ENCODE measurements at regions not wholly inside any gene's neighbourhood (a gene's known extent, or its start where the extent isn't known, plus 50 kb on each side); places are given as distances from the start of the nearest gene placed in this dataset.

- Histone ChIP-seq H3K9me3 (ENCODE audit: control insufficient read depth, low read length) (no peaks in the 10 kb centered on the region), H3K79me1 (replicated peaks; ENCODE audit: low read length, poor library complexity, severe bottlenecking) (no peaks in the 10 kb centered on the region), H2AK5ac (ENCODE audit: low read length, severe bottlenecking) (no peak overlapping the region), H3K27me3 (ENCODE audit: control insufficient read depth in 1 of 2, insufficient read depth in 1 of 2, low read length in 2 of 2) (peaks cover 0 to 5% of the 10 kb centered on the region in 2 experiments), H3K4me1 (ENCODE audit: control insufficient read depth, insufficient read depth, low read depth, low read length) (no peaks in the 10 kb centered on the region), H3K36me3 (ENCODE audit: control insufficient read depth in 1 of 2, insufficient read depth in 2 of 2, low read depth in 1 of 2, low read length in 2 of 2) (no peaks in the 10 kb centered on the region), H3K9ac (ENCODE audit: low read length) (no peak overlapping the region), H4K8ac (ENCODE audit: low read length) (no peak overlapping the region), H3K18ac (ENCODE audit: low read depth in 1 of 2, low read length in 2 of 2) (no peak overlapping the region), H3K14ac (ENCODE audit: low read length in 2 of 2) (no peak overlapping the region), H2BK5ac (ENCODE audit: low read depth, low read length, poor library complexity, severe bottlenecking) (no peak overlapping the region), H2BK12ac (ENCODE audit: low read length in 2 of 2) (no peak overlapping the region), H2AFZ (ENCODE audit: low read depth, low read length) (no peak overlapping the region), H3K4me2 (ENCODE audit: low read length, poor library complexity, severe bottlenecking) (no peak overlapping the region), H3K4me3 (ENCODE audit: insufficient read depth in 1 of 2, low read depth in 1 of 2, low read length in 2 of 2) (no peak overlapping the region), H2BK15ac (ENCODE audit: low read depth, poor library complexity, severe bottlenecking) (no peak overlapping the region), H3K27ac (ENCODE audit: low read length, poor library complexity, severe bottlenecking) (no peak overlapping the region), H3K4ac (ENCODE audit: low read depth in 1 of 2, low read length in 2 of 2) (no peak overlapping the region), H2BK120ac (ENCODE audit: low read depth, low read length) (no peak overlapping the region), H3K23ac (ENCODE audit: low read length in 2 of 2) (no peak overlapping the region), H4K91ac (ENCODE audit: low read length) (no peak overlapping the region)
- 100% methylated on average over 3 of the region's 3 CpGs for WGBS
- DNase-seq, result no peak
Measured at GRCh38 chr1:84756455-84757082, 66.3 kb upstream of the SSX2IP start.

- Histone ChIP-seq H2AK5ac (ENCODE audit: low read length, severe bottlenecking) (no peak overlapping the region), H2BK12ac (ENCODE audit: low read length in 2 of 2) (no peak overlapping the region), H2BK15ac (ENCODE audit: low read depth, poor library complexity, severe bottlenecking) (no peak overlapping the region), H4K91ac (ENCODE audit: low read length) (no peak overlapping the region), H4K8ac (ENCODE audit: low read length) (no peak overlapping the region), H2AFZ (ENCODE audit: low read depth, low read length) (no peak overlapping the region), H3K9me3 (ENCODE audit: control insufficient read depth, low read length) (no peaks in the 10 kb centered on the region), H3K18ac (ENCODE audit: low read depth in 1 of 2, low read length in 2 of 2) (no peak overlapping the region), H3K4me2 (ENCODE audit: low read length, poor library complexity, severe bottlenecking) (no peak overlapping the region), H3K4me1 (ENCODE audit: control insufficient read depth, insufficient read depth, low read depth, low read length) (no peaks in the 10 kb centered on the region), H3K4ac (ENCODE audit: low read depth in 1 of 2, low read length in 2 of 2) (no peak overlapping the region), H3K27ac (ENCODE audit: low read length, poor library complexity, severe bottlenecking) (no peak overlapping the region), H2BK5ac (ENCODE audit: low read depth, low read length, poor library complexity, severe bottlenecking) (no peak overlapping the region), H3K4me3 (ENCODE audit: insufficient read depth in 1 of 2, low read depth in 1 of 2, low read length in 2 of 2) (no peak overlapping the region), H3K36me3 (ENCODE audit: control insufficient read depth in 1 of 2, insufficient read depth in 2 of 2, low read depth in 1 of 2, low read length in 2 of 2) (no peaks in the 10 kb centered on the region), H3K27me3 (ENCODE audit: control insufficient read depth in 1 of 2, insufficient read depth in 1 of 2, low read length in 2 of 2) (peaks cover 2 to 5% of the 10 kb centered on the region in 2 experiments), H3K14ac (ENCODE audit: low read length in 2 of 2) (no peak overlapping the region), H2BK120ac (ENCODE audit: low read depth, low read length) (no peak overlapping the region), H3K9ac (ENCODE audit: low read length) (no peak overlapping the region), H3K23ac (ENCODE audit: low read length in 2 of 2) (no peak overlapping the region), H3K79me1 (replicated peaks; ENCODE audit: low read length, poor library complexity, severe bottlenecking) (no peaks in the 10 kb centered on the region)
- WGBS, result no CpG with 5 or more reads among the region's 3 CpGs
- no peak for DNase-seq
Measured at GRCh38 chr1:84756001-84756400, 65.7 kb upstream of the SSX2IP start.

- Histone ChIP-seq H4K91ac (ENCODE audit: low read length) (no peak overlapping the region), H4K8ac (ENCODE audit: low read length) (no peak overlapping the region), H2BK12ac (ENCODE audit: low read length in 2 of 2) (no peak overlapping the region), H3K4me3 (ENCODE audit: insufficient read depth in 1 of 2, low read depth in 1 of 2, low read length in 2 of 2) (no peak overlapping the region), H3K4ac (ENCODE audit: low read depth in 1 of 2, low read length in 2 of 2) (peak overlapping the region in 1 of 2 experiments; percentile 15), H2AK5ac (ENCODE audit: low read length, severe bottlenecking) (no peak overlapping the region), H3K27ac (ENCODE audit: low read length, poor library complexity, severe bottlenecking) (no peak overlapping the region), H3K18ac (ENCODE audit: low read depth in 1 of 2, low read length in 2 of 2) (no peak overlapping the region), H2BK120ac (ENCODE audit: low read depth, low read length) (no peak overlapping the region), H3K79me1 (replicated peaks; ENCODE audit: low read length, poor library complexity, severe bottlenecking) (no peaks in the 10 kb centered on the region), H3K14ac (ENCODE audit: low read length in 2 of 2) (no peak overlapping the region), H3K4me1 (ENCODE audit: control insufficient read depth, insufficient read depth, low read depth, low read length) (no peaks in the 10 kb centered on the region), H2BK15ac (ENCODE audit: low read depth, poor library complexity, severe bottlenecking) (no peak overlapping the region), H3K9me3 (ENCODE audit: control insufficient read depth, low read length) (no peaks in the 10 kb centered on the region), H2AFZ (ENCODE audit: low read depth, low read length) (no peak overlapping the region), H3K27me3 (ENCODE audit: control insufficient read depth in 1 of 2, insufficient read depth in 1 of 2, low read length in 2 of 2) (peaks cover 5% of the 10 kb centered on the region in 2 experiments), H3K36me3 (ENCODE audit: control insufficient read depth in 1 of 2, insufficient read depth in 2 of 2, low read depth in 1 of 2, low read length in 2 of 2) (no peaks in the 10 kb centered on the region), H2BK5ac (ENCODE audit: low read depth, low read length, poor library complexity, severe bottlenecking) (no peak overlapping the region), H3K4me2 (ENCODE audit: low read length, poor library complexity, severe bottlenecking) (no peak overlapping the region), H3K9ac (ENCODE audit: low read length) (no peak overlapping the region), H3K23ac (ENCODE audit: low read length in 2 of 2) (no peak overlapping the region)
- WGBS, result 86% methylated on average over 8 of the region's 8 CpGs
- DNase-seq, result no peak
Measured at GRCh38 chr1:84755216-84755615, 65.0 kb upstream of the SSX2IP start.

GRCh38 chr1:84754386-84754703 is 64.1 kb upstream of the SSX2IP start:
- Histone ChIP-seq H3K4me1 (ENCODE audit: control insufficient read depth, insufficient read depth, low read depth, low read length) (no peaks in the 10 kb centered on the region), H3K79me1 (replicated peaks; ENCODE audit: low read length, poor library complexity, severe bottlenecking) (no peaks in the 10 kb centered on the region), H2AFZ (ENCODE audit: low read depth, low read length) (no peak overlapping the region), H3K4me3 (ENCODE audit: insufficient read depth in 1 of 2, low read depth in 1 of 2, low read length in 2 of 2) (peak overlapping the region in 1 of 2 experiments; percentile 4), H3K27ac (ENCODE audit: low read length, poor library complexity, severe bottlenecking) (no peak overlapping the region), H2BK12ac (ENCODE audit: low read length in 2 of 2) (no peak overlapping the region), H3K14ac (ENCODE audit: low read length in 2 of 2) (no peak overlapping the region), H2BK5ac (ENCODE audit: low read depth, low read length, poor library complexity, severe bottlenecking) (no peak overlapping the region), H3K4me2 (ENCODE audit: low read length, poor library complexity, severe bottlenecking) (no peak overlapping the region), H2AK5ac (ENCODE audit: low read length, severe bottlenecking) (no peak overlapping the region), H3K23ac (ENCODE audit: low read length in 2 of 2) (no peak overlapping the region), H3K9me3 (ENCODE audit: control insufficient read depth, low read length) (no peaks in the 10 kb centered on the region), H4K91ac (ENCODE audit: low read length) (no peak overlapping the region), H3K27me3 (ENCODE audit: control insufficient read depth in 1 of 2, insufficient read depth in 1 of 2, low read length in 2 of 2) (peaks cover 2 to 8% of the 10 kb centered on the region in 2 experiments), H2BK15ac (ENCODE audit: low read depth, poor library complexity, severe bottlenecking) (no peak overlapping the region), H3K4ac (ENCODE audit: low read depth in 1 of 2, low read length in 2 of 2) (no peak overlapping the region), H3K9ac (ENCODE audit: low read length) (no peak overlapping the region), H3K18ac (ENCODE audit: low read depth in 1 of 2, low read length in 2 of 2) (no peak overlapping the region), H2BK120ac (ENCODE audit: low read depth, low read length) (no peak overlapping the region), H3K36me3 (ENCODE audit: control insufficient read depth in 1 of 2, insufficient read depth in 2 of 2, low read depth in 1 of 2, low read length in 2 of 2) (no peaks in the 10 kb centered on the region), H4K8ac (ENCODE audit: low read length) (no peak overlapping the region)
- no peak for DNase-seq
- WGBS, result 94% methylated on average over 21 of the region's 21 CpGs
